Esophagus squamous epithelium (tissue), 4 donors: ENCODE measurements at regions not wholly inside any gene's neighbourhood (a gene's known extent, or its start where the extent isn't known, plus 50 kb on each side); places are given as distances from the start of the nearest gene placed in this dataset.

Experiments
- CTCF ChIP-seq, 6 experiments: fragments of 450-650 bp in 4 of 6; fragments of 200-600 bp in 2 of 6; sonication (generic) in 2 of 6; IDR thresholded peaks; one replicate each; pipeline ENCODE4 v1.5.1; 2016 to 2019; ENCODE audit warnings: antibody characterized with exemption in 6 of 6, mild to moderate bottlenecking in 4 of 6, moderate library complexity in 4 of 6
- POLR2A ChIP-seq, 4 donors: fragments of 450-650 bp; IDR thresholded peaks; one replicate each; pipeline ENCODE4 v1.6.1; 2017; ENCODE audit warnings: antibody characterized with exemption in 4 of 4, mild to moderate bottlenecking in 4 of 4, moderate library complexity in 3 of 4

GRCh38 chr7:94250124-94250523 is 144.6 kb upstream of the COL1A2 start:
- TF ChIP-seq CTCF (IDR thresholded peaks at IDR 0.05) (no peak), POLR2A (IDR thresholded peaks at IDR 0.05) (no peak)
